Vagina (tissue), 2 donors: ENCODE measurements at regions not wholly inside any gene's neighbourhood (a gene's known extent, or its start where the extent isn't known, plus 50 kb on each side); places are given as distances from the start of the nearest gene placed in this dataset.

Experiments
- POLR2A ChIP-seq, 2 donors: fragments of 450-650 bp; IDR thresholded peaks; one replicate each; pipeline ENCODE4 v1.6.1; 2017; ENCODE audit warnings: antibody characterized with exemption in 2 of 2, mild to moderate bottlenecking in 2 of 2, moderate library complexity in 2 of 2
- POLR2AphosphoS5 ChIP-seq, 2 donors: sonication (generic); formaldehyde crosslinking; IDR thresholded peaks; one replicate each; pipeline ENCODE4 v1.9.0; 2017; ENCODE audit warnings: antibody characterized with exemption in 2 of 2, mild to moderate bottlenecking in 2 of 2, low read depth in 1 of 2; ENCODE audit not compliant: insufficient read depth in 1 of 2
- TF ChIP-seq, protein P1 (sequence below), 3 experiments: fragments of 450-650 bp in 2 of 3; fragments of 200-600 bp in 1 of 3; sonication (generic) in 1 of 3; IDR thresholded peaks; one replicate each; pipeline ENCODE4 v1.5.1; 2017 to 2019; ENCODE audit warnings: antibody characterized with exemption in 3 of 3, mild to moderate bottlenecking in 2 of 3, moderate library complexity in 2 of 3

DNA sequence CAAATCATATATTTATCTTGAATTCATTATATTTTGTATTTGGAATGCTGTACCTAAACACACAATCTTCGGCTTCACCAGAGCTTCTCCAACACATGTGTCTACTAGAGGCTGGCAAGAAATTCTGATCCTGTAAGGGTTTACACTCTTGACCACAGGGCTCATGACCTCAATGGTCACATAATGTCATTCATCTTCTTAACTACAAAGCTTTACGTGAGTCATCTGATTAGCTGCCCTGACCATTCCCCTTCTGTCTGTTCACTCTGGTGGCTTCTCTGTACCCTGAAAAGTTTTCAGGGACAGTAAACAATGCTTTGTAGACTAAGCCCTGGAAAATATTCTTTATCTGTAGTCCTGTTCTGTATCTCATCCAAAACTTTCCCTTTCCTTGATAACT lies 423.9 kb downstream of the CMPK2 start:
- TF ChIP-seq POLR2AphosphoS5 (IDR thresholded peaks at IDR 0.05; ENCODE audit: insufficient read depth in 1 of 2, low read depth in 1 of 2) (no peak), POLR2A (IDR thresholded peaks at IDR 0.05) (no peak)
- TF ChIP-seq, protein P1, sequence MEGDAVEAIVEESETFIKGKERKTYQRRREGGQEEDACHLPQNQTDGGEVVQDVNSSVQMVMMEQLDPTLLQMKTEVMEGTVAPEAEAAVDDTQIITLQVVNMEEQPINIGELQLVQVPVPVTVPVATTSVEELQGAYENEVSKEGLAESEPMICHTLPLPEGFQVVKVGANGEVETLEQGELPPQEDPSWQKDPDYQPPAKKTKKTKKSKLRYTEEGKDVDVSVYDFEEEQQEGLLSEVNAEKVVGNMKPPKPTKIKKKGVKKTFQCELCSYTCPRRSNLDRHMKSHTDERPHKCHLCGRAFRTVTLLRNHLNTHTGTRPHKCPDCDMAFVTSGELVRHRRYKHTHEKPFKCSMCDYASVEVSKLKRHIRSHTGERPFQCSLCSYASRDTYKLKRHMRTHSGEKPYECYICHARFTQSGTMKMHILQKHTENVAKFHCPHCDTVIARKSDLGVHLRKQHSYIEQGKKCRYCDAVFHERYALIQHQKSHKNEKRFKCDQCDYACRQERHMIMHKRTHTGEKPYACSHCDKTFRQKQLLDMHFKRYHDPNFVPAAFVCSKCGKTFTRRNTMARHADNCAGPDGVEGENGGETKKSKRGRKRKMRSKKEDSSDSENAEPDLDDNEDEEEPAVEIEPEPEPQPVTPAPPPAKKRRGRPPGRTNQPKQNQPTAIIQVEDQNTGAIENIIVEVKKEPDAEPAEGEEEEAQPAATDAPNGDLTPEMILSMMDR (IDR thresholded peaks at IDR 0.05): no peak
